ENCODE measurements at regions not wholly inside any gene's neighbourhood (a gene's known extent, or its start where the extent isn't known, plus 50 kb on each side); places are given as distances from the start of the nearest gene placed in this dataset.
"Not testable (repeated sequence)": the region's sequence is repeated elsewhere in the genome, so short reads cannot be mapped to it uniquely, and the experiment has no call there.

DNA sequence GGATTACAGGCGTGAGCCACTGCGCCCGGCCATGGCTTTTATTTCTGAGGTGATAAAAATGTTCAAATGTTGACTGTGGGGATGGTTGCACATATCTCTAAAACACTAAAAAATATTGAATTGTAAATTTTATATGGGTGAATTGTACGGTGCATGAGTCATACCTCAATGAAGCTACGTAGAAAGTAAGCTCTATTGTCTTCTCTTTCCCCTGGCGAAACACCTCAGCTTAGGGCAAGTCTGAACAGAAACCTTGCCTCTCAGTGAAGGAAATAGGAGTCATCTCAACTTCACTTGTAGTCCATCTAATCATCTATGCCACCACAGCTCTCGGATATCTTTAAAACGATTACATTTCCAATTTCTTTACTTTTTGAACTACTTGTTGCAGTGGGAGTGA lies 238.2 kb downstream of the SPATA31A6 start:
- H3K27ac ChIP-seq; H3K27me3 ChIP-seq; H3K36me3 ChIP-seq; H3K9me3 ChIP-seq; H3K4me3 ChIP-seq; DNase-seq; intact Hi-C loops (cut with DNase I; ENCODE audit: low total_unique reads); H3K4me1 ChIP-seq: not testable (repeated sequence)
- 88 to 95% (median 91%) methylated on average over 5 to 8 of the region's 8 CpGs for whole genome bisulfite sequencing, 5 donors

DNA sequence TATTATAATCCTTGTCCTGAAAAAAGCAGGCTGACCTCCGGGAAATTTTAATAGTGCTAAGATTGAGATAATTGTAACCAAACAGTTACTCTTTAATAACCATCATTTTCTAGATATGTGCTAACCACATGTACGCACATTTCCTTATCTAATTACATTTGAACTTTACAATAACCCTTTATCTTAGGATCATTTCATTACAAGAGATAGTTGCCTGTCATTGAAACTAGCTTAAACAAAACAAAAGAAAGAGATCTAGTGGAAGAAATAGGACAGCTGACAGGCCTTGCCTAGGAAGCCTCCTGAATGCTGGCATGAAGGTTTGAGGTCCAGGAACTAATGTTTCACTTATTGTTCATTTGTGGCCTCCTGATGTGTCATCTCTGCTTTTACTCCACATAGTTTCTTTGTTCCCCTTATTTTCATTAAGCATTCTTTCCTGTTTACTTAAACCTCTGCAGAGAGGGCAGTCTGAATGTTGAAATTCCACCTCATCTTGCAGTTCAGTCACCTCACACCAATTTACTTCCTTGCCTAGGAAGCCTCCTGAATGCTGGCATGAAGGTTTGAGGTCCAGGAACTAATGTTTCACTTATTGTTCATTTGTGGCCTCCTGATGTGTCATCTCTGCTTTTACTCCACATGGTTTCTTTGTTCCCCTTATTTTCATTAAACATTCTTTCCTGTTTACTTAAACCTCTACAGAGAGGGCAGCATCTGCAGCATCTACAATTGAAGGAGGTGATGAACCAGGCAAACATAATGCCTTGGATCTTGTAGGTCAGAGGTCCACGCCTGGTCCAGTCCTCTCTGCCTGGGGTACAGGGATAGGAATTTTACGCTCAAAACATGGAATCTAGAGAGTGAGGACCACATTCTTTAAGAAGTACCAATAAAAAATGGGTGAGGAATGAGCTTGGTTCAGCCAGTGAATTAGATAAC lies 247.5 kb downstream of the SPATA31A6 start:
- H3K4me3 ChIP-seq; DNase-seq; H3K9me3 ChIP-seq; intact Hi-C loops (cut with DNase I; ENCODE audit: low total_unique reads); H3K27me3 ChIP-seq; H3K4me1 ChIP-seq; H3K36me3 ChIP-seq; H3K27ac ChIP-seq: not testable (repeated sequence)
- WGBS, 5 donors, result 43 to 67% (median 52%) methylated on average over 2 to 4 of the region's 4 CpGs

DNA sequence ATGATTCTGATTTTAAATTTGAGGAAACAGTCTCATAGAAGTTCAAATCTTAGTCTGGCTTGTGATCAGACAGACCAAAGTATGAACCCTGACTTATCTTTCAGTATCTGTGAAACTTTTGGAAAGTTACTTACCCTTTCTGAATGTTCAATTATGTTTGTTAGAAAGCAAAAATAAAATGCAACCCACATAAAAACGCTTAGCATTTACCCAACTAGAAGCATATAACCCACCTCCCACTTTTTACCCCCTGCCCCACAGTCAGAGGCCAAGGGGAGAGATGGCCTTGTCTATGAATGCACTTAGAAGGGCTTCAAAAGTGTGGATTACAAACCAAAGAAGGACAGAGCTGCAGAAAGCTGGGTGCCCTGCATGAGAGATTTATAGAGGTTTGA lies 248.2 kb downstream of the SPATA31A6 start:
- H3K9me3 ChIP-seq; H3K27me3 ChIP-seq; H3K4me3 ChIP-seq; H3K4me1 ChIP-seq; H3K27ac ChIP-seq; DNase-seq; intact Hi-C loops (cut with DNase I; ENCODE audit: low total_unique reads); H3K36me3 ChIP-seq: not testable (repeated sequence)
- WGBS, 5 donors, result 43 to 75% (median 65%) methylated on average over 1 of the region's 1 CpG

DNA sequence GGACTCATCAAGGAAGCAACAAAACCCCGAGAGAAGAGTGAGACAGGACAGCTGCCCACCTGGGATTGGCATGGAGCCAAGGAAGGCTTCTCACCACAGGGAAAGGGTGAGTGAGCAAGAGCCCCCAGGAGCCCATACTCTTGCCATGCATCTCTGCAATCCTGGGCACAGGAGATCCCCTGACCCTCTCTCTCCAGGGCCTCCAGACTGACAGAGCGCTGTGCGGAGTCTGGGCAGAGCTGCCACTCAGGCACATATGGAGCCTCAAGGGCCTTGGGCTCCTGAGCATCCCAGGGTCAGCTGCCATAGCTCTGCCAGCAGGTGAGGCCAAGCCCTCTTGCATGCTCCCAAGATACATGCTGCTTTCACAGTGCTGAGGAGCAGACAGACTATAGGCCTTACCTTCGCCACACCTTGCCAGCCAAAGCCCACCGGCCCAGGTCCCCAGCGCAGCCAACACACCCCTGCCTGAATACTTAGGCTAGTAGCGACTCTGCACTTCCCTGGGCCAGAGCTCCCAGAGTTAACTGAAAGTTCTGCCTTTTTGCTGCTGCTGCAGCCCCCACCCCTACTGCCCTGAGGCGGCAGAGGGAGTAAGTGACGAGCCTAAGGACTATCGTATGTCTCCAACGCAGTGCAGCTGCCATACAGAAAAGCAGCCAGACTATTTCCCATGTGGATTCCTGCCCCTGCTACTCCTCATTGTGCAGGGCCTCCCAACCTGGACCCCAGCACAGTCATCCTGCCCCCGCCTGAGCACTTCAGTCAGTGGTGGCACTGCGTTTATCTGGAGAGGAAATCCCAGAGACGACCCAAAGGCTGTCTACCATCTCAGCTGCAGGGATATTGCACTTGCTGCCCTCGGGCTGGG lies 251.6 kb downstream of the SPATA31A6 start:
- 67 to 79% (median 72%) methylated on average over 5 to 15 of the region's 15 CpGs for WGBS, 5 donors
- H3K36me3 ChIP-seq; H3K27ac ChIP-seq; H3K9me3 ChIP-seq; H3K27me3 ChIP-seq; H3K4me3 ChIP-seq; intact Hi-C loops (cut with DNase I; ENCODE audit: low total_unique reads); DNase-seq; H3K4me1 ChIP-seq: not testable (repeated sequence)

DNA sequence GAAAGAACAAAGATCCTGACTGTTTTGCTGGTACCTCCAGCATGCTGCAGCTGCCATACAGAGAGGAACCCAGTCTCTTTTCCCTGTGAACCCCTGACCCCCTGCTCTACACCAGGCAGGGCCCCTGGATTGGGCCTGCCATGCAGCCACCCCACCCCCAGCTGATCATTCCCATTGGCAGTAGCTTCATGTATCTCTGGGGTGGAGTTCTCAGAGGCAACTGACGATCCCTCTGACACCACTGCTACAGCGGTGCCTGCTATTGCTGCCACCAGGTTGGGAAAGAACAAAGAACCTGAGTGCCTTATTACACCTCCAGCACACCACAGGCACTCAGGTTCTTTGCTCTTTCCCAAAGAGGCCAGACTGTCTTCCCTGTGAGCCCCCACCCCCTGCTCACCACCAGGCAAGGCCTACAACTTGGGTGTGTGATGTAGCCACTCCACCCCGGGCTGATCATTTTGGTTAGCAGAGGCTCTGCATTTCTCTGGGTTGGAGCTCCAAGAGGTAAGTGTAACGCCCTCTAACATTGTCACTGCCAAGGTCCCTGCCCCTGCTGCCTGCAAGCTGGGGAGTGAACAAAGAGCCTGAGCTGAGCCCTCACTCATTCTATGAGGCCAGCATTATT lies 252.4 kb downstream of the SPATA31A6 start:
- intact Hi-C loops (cut with DNase I; ENCODE audit: low total_unique reads); H3K9me3 ChIP-seq; H3K4me1 ChIP-seq; H3K27ac ChIP-seq; DNase-seq; H3K27me3 ChIP-seq; H3K4me3 ChIP-seq; H3K36me3 ChIP-seq: not testable (repeated sequence)
- WGBS, 5 donors, result 76 to 87% (median 80%) methylated on average over 3 of the region's 4 CpGs

DNA sequence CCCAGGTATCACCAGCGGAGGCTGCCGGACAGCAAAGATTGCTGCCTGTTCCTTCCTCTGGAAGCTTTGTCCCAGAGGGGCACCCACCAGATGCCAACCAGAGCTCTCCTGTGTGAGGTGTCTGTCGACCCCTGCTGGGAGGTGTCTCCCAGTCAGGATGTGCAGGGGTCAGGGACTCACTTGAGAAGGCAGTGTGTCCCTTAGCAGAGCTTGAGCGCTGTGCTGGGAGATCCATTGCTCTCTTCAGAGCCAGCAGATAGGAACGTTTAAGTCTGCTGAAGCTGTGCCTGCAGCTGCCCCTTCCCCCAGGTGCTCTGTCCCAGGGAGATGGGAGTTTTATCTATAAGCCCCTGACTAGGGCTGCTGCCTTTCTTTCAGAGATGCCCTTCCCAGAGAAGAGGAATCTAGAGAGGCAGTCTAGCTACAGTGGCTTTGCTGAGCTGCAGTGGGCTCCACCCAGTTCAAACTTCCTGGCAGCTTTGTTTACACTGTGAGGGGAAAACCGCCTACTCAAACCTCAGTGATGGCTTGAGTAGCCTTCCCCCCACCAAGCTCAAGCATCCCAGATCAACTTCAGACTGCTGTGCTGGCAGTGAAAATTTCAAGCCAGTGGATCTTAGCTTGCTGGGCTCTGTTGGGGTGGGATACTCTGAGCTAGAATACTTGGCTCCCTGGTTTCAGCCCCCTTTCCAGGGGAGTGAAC lies 253.7 kb downstream of the SPATA31A6 start:
- H3K27ac ChIP-seq; H3K36me3 ChIP-seq; H3K27me3 ChIP-seq; intact Hi-C loops (cut with DNase I; ENCODE audit: low total_unique reads); H3K9me3 ChIP-seq; H3K4me1 ChIP-seq; DNase-seq; H3K4me3 ChIP-seq: not testable (repeated sequence)
- 46 to 60% (median 52%) methylated on average over 2 to 3 of the region's 6 CpGs; no CpG with 5 or more reads in 1 of the 5 donors for WGBS, 5 donors

DNA sequence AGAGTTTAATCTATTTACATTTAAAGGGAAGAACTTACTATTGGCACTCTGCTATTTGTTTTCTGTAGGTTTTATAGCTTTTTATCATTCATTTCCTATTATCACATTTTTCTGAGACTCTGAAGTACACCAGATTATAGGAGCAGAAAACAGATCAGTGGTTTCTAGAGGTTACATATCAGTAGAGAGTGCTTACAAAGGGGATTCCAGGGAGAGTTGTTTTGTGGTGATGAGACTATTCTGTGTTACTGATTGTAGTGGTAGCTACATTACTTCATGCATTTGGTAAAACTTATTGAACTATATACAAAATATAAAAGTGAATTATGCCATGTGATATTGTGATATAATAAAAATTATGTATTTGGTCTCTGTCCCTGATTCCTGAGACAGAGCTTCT lies 259.2 kb downstream of the SPATA31A6 start:
- H3K4me3 ChIP-seq; intact Hi-C loops (cut with DNase I; ENCODE audit: low total_unique reads); H3K27me3 ChIP-seq; H3K4me1 ChIP-seq; H3K27ac ChIP-seq; H3K9me3 ChIP-seq; H3K36me3 ChIP-seq; DNase-seq: not testable (repeated sequence)

DNA sequence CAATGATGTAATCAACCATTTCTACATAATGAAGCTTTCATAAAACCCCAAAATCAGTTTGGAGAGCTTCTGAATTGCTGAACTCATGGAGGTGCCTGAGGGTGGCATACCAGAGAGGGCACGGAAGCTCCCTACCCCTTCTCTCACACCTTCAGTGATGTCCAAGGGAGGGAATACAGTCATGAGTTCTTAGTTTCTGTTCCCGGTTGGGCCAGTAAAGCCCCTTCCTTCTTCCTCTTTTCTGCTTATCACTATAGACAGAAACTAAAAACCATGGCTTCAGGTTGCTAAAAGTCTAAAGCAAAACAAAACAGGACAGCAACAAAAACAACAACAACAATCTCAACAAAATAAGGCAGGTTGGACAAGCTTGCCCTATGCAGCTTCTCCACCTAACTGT lies 260.0 kb downstream of the SPATA31A6 start:
- H3K4me1 ChIP-seq; H3K36me3 ChIP-seq; intact Hi-C loops (cut with DNase I; ENCODE audit: low total_unique reads); H3K9me3 ChIP-seq; H3K27me3 ChIP-seq; H3K4me3 ChIP-seq; H3K27ac ChIP-seq: not testable (repeated sequence)
- 33 to 63% (median 45%) methylated on average over 2 of the region's 2 CpGs for WGBS, 5 donors
- DNase-seq, result peak in 1 of 2 donors; percentile 9

DNA sequence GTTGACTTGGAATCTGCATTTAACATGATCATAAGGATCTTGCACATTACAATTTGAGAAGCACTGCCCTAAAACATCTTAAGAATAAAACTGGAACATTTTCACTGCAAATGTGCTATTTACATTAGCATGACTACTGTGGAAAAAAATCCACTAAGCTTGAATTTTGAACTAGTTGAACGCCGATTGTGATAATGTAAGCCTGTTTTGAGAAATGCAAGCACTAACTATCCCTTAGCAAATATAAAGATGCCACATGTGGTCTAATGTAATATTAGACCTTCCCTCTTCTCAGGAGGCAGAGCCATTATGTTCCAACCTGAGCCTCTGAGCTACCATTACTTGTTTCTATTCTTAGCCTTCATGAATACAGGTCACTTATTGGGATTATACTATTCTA lies 278.0 kb downstream of the SPATA31A6 start:
- H3K36me3 ChIP-seq; DNase-seq; H3K4me1 ChIP-seq; H3K27ac ChIP-seq; intact Hi-C loops (cut with DNase I; ENCODE audit: low total_unique reads); H3K4me3 ChIP-seq; H3K27me3 ChIP-seq; H3K9me3 ChIP-seq: not testable (repeated sequence)
- WGBS, 5 donors, result 31 to 67% (median 48%) methylated on average over 2 of the region's 2 CpGs

DNA sequence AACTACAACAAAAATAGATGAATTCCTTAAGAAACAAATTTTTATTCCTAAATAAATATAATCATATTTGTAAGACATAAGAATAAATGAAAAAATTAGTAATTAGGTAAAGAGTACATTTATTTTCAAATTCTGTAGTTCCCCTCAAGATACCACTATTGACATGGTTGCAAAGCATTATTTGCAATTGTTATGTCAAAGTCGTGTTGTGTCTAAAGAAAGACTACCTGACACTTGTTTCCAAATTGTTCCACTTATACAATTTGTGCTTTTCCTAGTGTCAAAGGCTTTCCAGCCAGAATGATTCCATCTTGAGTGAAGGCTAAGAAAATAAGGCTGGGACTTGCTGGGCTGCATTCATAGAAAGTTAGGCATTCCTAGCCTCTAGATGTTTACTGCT lies 278.4 kb downstream of the SPATA31A6 start:
- H3K36me3 ChIP-seq; DNase-seq; H3K27me3 ChIP-seq; H3K9me3 ChIP-seq; H3K4me1 ChIP-seq; intact Hi-C loops (cut with DNase I; ENCODE audit: low total_unique reads); H3K4me3 ChIP-seq; H3K27ac ChIP-seq: not testable (repeated sequence)
- 20 to 40% (median 25%) methylated on average over 1 of the region's 1 CpG for WGBS, 5 donors

DNA sequence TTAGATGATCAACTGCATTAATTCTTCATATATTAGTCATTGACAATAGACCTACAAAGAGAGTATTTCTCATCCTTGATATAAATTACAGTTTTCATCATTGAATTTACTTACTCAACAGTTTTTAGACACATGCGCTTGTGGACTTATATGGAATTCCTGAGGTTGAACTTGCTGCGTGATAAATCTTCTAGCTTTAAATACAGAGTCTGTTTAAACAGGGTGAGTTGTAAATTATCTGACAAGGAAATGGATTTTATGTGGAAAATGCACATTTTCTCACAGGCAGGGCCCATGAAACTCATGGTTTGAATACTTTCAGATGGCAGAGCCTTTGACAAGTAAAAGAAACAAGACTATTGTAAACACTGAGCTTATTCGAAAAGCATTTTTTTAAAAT lies 280.5 kb downstream of the SPATA31A6 start:
- intact Hi-C loops (cut with DNase I; ENCODE audit: low total_unique reads); H3K4me1 ChIP-seq; H3K36me3 ChIP-seq; H3K9me3 ChIP-seq; H3K4me3 ChIP-seq; H3K27ac ChIP-seq; H3K27me3 ChIP-seq: not testable (repeated sequence)
- WGBS, 5 donors, result 38 to 66% (median 49%) methylated on average over 2 to 3 of the region's 3 CpGs
- DNase-seq, result peak in 1 of 2 donors; percentile 13

Measured in stomach (tissue), 8 donors.